K562 (cell line): ENCODE measurements at regions not wholly inside any gene's neighbourhood (a gene's known extent, or its start where the extent isn't known, plus 50 kb on each side); places are given as distances from the start of the nearest gene placed in this dataset.

Experiments used
- ATAC-seq: fragments of 200-7000 bp; cut with Tn5 transposase; 3 replicates; pipeline ENCODE4 v1.9.1; 2020; ENCODE audit warnings: moderate library complexity
- BruUV-seq: library from RNA; stranded (reverse); fragments of 400-500 nt; replicated peaks from 2 replicates; lab custom pipeline; 2021; lab: Mats Ljungman, UMichigan
- CTCF ChIA-PET: fragments of 300-600 bp; formaldehyde crosslinking; extraction: SDS; loops from one replicate; lab custom pipeline; 2021; ENCODE audit warnings: low intra/inter-chr PET ratio; lab: Yijun Ruan, JAX
- POLR2A ChIA-PET: fragments of 300-600, 350-650 bp; sonication (Branson Sonifier 250); formaldehyde crosslinking; extraction: SDS; loops from one replicate; lab custom pipeline; 2021; ENCODE audit warnings: antibody characterized with exemption, inconsistent platforms; lab: Yijun Ruan, JAX
- DNase-seq, 4 experiments: peaks; one replicate each; pipeline versions ENCODE4 v3.0.0 to v3.0.0-alpha.2; 2011 to 2018; ENCODE audit warnings: low spot score in 3 of 4, mixed read lengths in 3 of 4; ENCODE audit errors: extremely low read depth in 1 of 4
- FAIRE-seq: peaks from 2 replicates; lab custom pipeline; 2011; peaks lifted over from hg19 to GRCh38; lab: Jason Lieb, UNC
- H2AFZ ChIP-seq: 2 replicates; pipeline ENCODE4 v1.6.0; 2011; ENCODE audit warnings: low read depth, low read length, control low read depth, inconsistent platforms
- H3K27ac ChIP-seq: fragments of 200-600 bp; 3 replicates; pipeline ENCODE4 v1.8.0; 2011; ENCODE audit warnings: low read depth, mild to moderate bottlenecking, control low read depth, inconsistent platforms, low read length, moderate library complexity, mixed read lengths; ENCODE audit errors: extremely low read depth
- H3K27me3 ChIP-seq, 2 experiments: fragments of 300-600 bp in 1 of 2; 2 replicates in 1 of 2; 3 replicates in 1 of 2; pipeline versions ENCODE4 v1.6.0 to v1.8.0; 2011; ENCODE audit warnings: inconsistent platforms in 2 of 2, low read length in 2 of 2, mild to moderate bottlenecking in 1 of 2, mixed read lengths in 1 of 2, moderate library complexity in 1 of 2; ENCODE audit not compliant: control insufficient read depth in 2 of 2, insufficient read depth in 2 of 2
- H3K36me3 ChIP-seq: fragments of 300-600 bp; 3 replicates; pipeline ENCODE4 v1.8.0; 2011; ENCODE audit warnings: mild to moderate bottlenecking, low read length, inconsistent platforms; ENCODE audit not compliant: control insufficient read depth, insufficient read depth
- H3K4me1 ChIP-seq, 2 experiments: fragments of 200-600 bp in 1 of 2; replicated peaks in 1 of 2; 2 replicates in 1 of 2; 3 replicates in 1 of 2; pipeline versions ENCODE4 v1.5.1 to v1.8.0; 2011; ENCODE audit warnings: inconsistent platforms in 2 of 2, low read length in 2 of 2, mild to moderate bottlenecking in 1 of 2, mixed read lengths in 1 of 2, moderate library complexity in 1 of 2; ENCODE audit not compliant: control insufficient read depth in 2 of 2, insufficient read depth in 2 of 2
- H3K4me2 ChIP-seq: 2 replicates; pipeline ENCODE4 v1.6.1; 2011; ENCODE audit warnings: low read length, control low read depth, inconsistent platforms, mixed read lengths; ENCODE audit not compliant: insufficient read depth
- H3K4me3 ChIP-seq: fragments of 200-600 bp; sonication (generic), shearing (Covaris generic); 2 replicates; pipeline ENCODE4 v1.5.1; 2016; ENCODE audit warnings: control low read depth, inconsistent platforms
- H3K79me2 ChIP-seq: fragments of 200-600 bp; 3 replicates; pipeline ENCODE4 v1.8.0; 2011; ENCODE audit warnings: low read length, inconsistent platforms; ENCODE audit not compliant: control insufficient read depth, insufficient read depth
- H3K9ac ChIP-seq, 2 experiments: 2 replicates each; pipeline versions ENCODE4 v1.6.0 to v1.6.1; 2011; ENCODE audit warnings: low read depth in 2 of 2, low read length in 2 of 2, control low read depth in 1 of 2, inconsistent platforms in 1 of 2, mild to moderate bottlenecking in 1 of 2, mixed read lengths in 1 of 2; ENCODE audit not compliant: insufficient read depth in 1 of 2
- H3K9me1 ChIP-seq: one replicate; pipeline ENCODE4 v1.6.0; 2011; ENCODE audit warnings: inconsistent platforms, mild to moderate bottlenecking, low read length, moderate library complexity; ENCODE audit not compliant: control insufficient read depth, insufficient read depth
- H3K9me3 ChIP-seq: replicated peaks from 2 replicates; pipeline ENCODE4 v1.5.1; 2011; ENCODE audit warnings: low read depth, low read length, inconsistent platforms; ENCODE audit not compliant: control insufficient read depth, insufficient read depth
- H4K20me1 ChIP-seq: replicated peaks from 2 replicates; pipeline ENCODE4 v1.6.1; 2011; ENCODE audit warnings: low read length, inconsistent platforms, mixed read lengths; ENCODE audit not compliant: control insufficient read depth, insufficient read depth
- ARID3B ChIP-seq: fragments of 250-450 bp; sonication (Bioruptor Pico); IDR thresholded peaks from 2 replicates; pipeline ENCODE4 v1.4.0; 2020; ENCODE audit warnings: borderline replicate concordance
- BHLHE40 ChIP-seq: IDR thresholded peaks from 2 replicates; pipeline ENCODE4 v1.6.1; 2011; ENCODE audit warnings: low read length, improper control_type of control experiment
- CEBPG ChIP-seq, 3 experiments: fragments of 200-800 bp in 1 of 3; sonication (Bioruptor generic) in 1 of 3; sonication (generic) in 1 of 3; formaldehyde crosslinking in 1 of 3; IDR thresholded peaks in 2 of 3; conservative IDR thresholded peaks in 1 of 3; 2 replicates each; pipeline versions ENCODE4 v1.6.1 to v1.8.0; 2016 to 2022; ENCODE audit warnings: missing compliant biosample characterization in 2 of 3, missing genetic modification characterization in 2 of 3, mild to moderate bottlenecking in 1 of 3, missing genetic modification reagents in 1 of 3
- CHCHD3 ChIP-seq: fragments of 250-450 bp; sonication (Bioruptor Pico); IDR thresholded peaks from 2 replicates; pipeline ENCODE4 v2.1.2; 2022; ENCODE audit warnings: mild to moderate bottlenecking
- EGR1 ChIP-seq: fragments of 450-650 bp; conservative IDR thresholded peaks from 2 replicates; pipeline ENCODE4 v1.6.1; 2017; ENCODE audit warnings: mild to moderate bottlenecking
- FOXA1 ChIP-seq: fragments of 450-650 bp; IDR thresholded peaks from 2 replicates; pipeline ENCODE4 v1.6.1; 2016; ENCODE audit warnings: mild to moderate bottlenecking, borderline replicate concordance
- HCFC1 ChIP-seq: IDR thresholded peaks from 2 replicates; pipeline ENCODE4 v1.6.1; 2012; ENCODE audit warnings: low read depth, low read length, improper control_type of control experiment
- ILF3 ChIP-seq: fragments of 450-650 bp; IDR thresholded peaks from 2 replicates; pipeline ENCODE4 v1.6.1; 2018; ENCODE audit warnings: antibody characterized with exemption, mild to moderate bottlenecking, moderate library complexity, borderline replicate concordance
- KAT7 ChIP-seq: sonication (generic); formaldehyde crosslinking; IDR thresholded peaks from 2 replicates; pipeline ENCODE4 v1.8.0; 2022; ENCODE audit warnings: missing genetic modification reagents, mild to moderate bottlenecking, borderline replicate concordance
- L3MBTL2 ChIP-seq: fragments of 450-650 bp; IDR thresholded peaks from 2 replicates; pipeline ENCODE4 v1.6.1; 2016; ENCODE audit warnings: mild to moderate bottlenecking, moderate library complexity
- NEUROD1 ChIP-seq: fragments of 150-350 bp; IDR thresholded peaks from 2 replicates; pipeline ENCODE4 v1.6.1; 2014; ENCODE audit warnings: borderline replicate concordance, low read length, low read depth; ENCODE audit not compliant: partially characterized antibody
- NR2C2 ChIP-seq, 2 experiments: fragments of 200-800 bp in 1 of 2; sonication (Bioruptor generic) in 1 of 2; sonication (generic) in 1 of 2; formaldehyde crosslinking in 1 of 2; IDR thresholded peaks; 2 replicates each; pipeline versions ENCODE4 v1.6.1 to v1.8.0; 2016 to 2022; ENCODE audit warnings: mild to moderate bottlenecking in 1 of 2, missing compliant biosample characterization in 1 of 2, missing genetic modification characterization in 1 of 2, missing genetic modification reagents in 1 of 2
- OTX1 ChIP-seq: fragments of 450-650 bp; formaldehyde crosslinking; IDR thresholded peaks from 2 replicates; pipeline ENCODE4 v1.4.0; 2022; ENCODE audit warnings: mild to moderate bottlenecking
- POLR3G ChIP-seq: IDR thresholded peaks from 2 replicates; pipeline ENCODE4 v1.6.1; 2011; ENCODE audit not compliant: insufficient read length, insufficient replicate concordance; ENCODE audit errors: extremely low read depth
- RFX7 ChIP-seq: fragments of 250-450 bp; sonication (Bioruptor Pico); IDR thresholded peaks from 2 replicates; pipeline ENCODE4 v1.5.1; 2021; ENCODE audit warnings: mild to moderate bottlenecking
- SMAD3 ChIP-seq: fragments of 450-650 bp; formaldehyde crosslinking; conservative IDR thresholded peaks from 2 replicates; pipeline ENCODE4 v1.4.0; 2020; ENCODE audit warnings: mild to moderate bottlenecking
- SMARCE1 ChIP-seq: fragments of 450-650 bp; IDR thresholded peaks from 2 replicates; pipeline ENCODE4 v1.7.1; 2016; ENCODE audit warnings: mild to moderate bottlenecking
- YBX1 ChIP-seq: fragments of 450-650 bp; IDR thresholded peaks from 2 replicates; pipeline ENCODE4 v1.7.1; 2016; ENCODE audit warnings: mild to moderate bottlenecking
- WGBS: fragments of 100-300 bp; shearing (Covaris generic); methylation state at CpG from one replicate; pipeline ENCODE4 v1.1.6; 2016; ENCODE audit warnings: low coverage, mixed read lengths; ENCODE audit not compliant: insufficient coverage; ENCODE audit errors: missing lambda C conversion rate; 5-methylcytosine and 5-hydroxymethylcytosine counted together
- in situ Hi-C: fragments of 300-500 bp; cut with MboI; formaldehyde crosslinking; loops from 4 replicates; pipeline ENCODE4 v1.15.0; 2018; ENCODE audit warnings: inconsistent platforms, mixed read lengths
- intact Hi-C: fragments of 100-400 bp; cut with micrococcal nuclease; formaldehyde crosslinking; loops from 2 replicates; pipeline ENCODE4 v1.14.2; 2022

GRCh38 chr14:86673523-86673969, 1143.6 kb downstream of the FLRT2 start:
- H3K4me2 ChIP-seq: no peak overlapping the region
- intact Hi-C loops: no loop called here

GRCh38 chr14:86672080-86672479, 1142.1 kb downstream of the FLRT2 start:
- H3K9me1 ChIP-seq: no peaks in the 10 kb centered on the region
- H3K36me3 ChIP-seq: no peaks in the 10 kb centered on the region
- no peak overlapping the region for H3K4me3 ChIP-seq
- ChIA-PET CTCF (no interaction called here), POLR2A (no interaction called here)
- no peak overlapping the region for H3K27ac ChIP-seq
- ATAC-seq (no peak), DNase-seq (no peak), FAIRE-seq (no peak)
- no peaks in the 10 kb centered on the region for H3K4me1 ChIP-seq
- no peaks in the 10 kb centered on the region for H4K20me1 ChIP-seq
- TF ChIP-seq BHLHE40 (no peak), CEBPG (CRISPR knock-in tag; IDR thresholded peaks at IDR 0.05) (no peak), CEBPG (tag; conservative IDR thresholded peaks at IDR 0.05 in 1 of 2, IDR thresholded peaks at IDR 0.05 in 1 of 2) (no peak), FOXA1 (no peak), EGR1 (no peak), KAT7 (CRISPR knock-in tag) (no peak), NR2C2 (CRISPR knock-in tag; IDR thresholded peaks at IDR 0.05) (no peak), NR2C2 (tag; IDR thresholded peaks at IDR 0.05) (no peak), POLR3G (no peak), CHCHD3 (CRISPR knock-in tag) (no peak), NEUROD1 (no peak), ILF3 (no peak), ARID3B (CRISPR knock-in tag) (no peak), OTX1 (no peak), YBX1 (no peak), SMAD3 (CRISPR knock-in tag) (no peak), RFX7 (CRISPR knock-in tag) (no peak)
- no TSS peak for BruUV-seq
- intact Hi-C loops: no loop called here
- no peak overlapping the region for H3K4me2 ChIP-seq
- in situ Hi-C loops: no loop called here
- H3K9me3 ChIP-seq: no peaks in the 10 kb centered on the region
- H2AFZ ChIP-seq: no peak overlapping the region
- H3K9ac ChIP-seq: no peak overlapping the region
- WGBS: 0% methylated on average over 2 of the region's 2 CpGs
- H3K79me2 ChIP-seq: no peaks in the 10 kb centered on the region
- H3K27me3 ChIP-seq: no peaks in the 10 kb centered on the region

More at GRCh38 chr14:86673523-86673969, 1143.6 kb downstream of the FLRT2 start:
- no TSS peak for BruUV-seq
- Histone ChIP-seq H3K4me3 (no peak overlapping the region), H4K20me1 (no peaks in the 10 kb centered on the region), H2AFZ (no peak overlapping the region), H3K9me1 (no peaks in the 10 kb centered on the region), H3K36me3 (no peaks in the 10 kb centered on the region), H3K27ac (no peak overlapping the region), H3K4me1 (no peaks in the 10 kb centered on the region), H3K9me3 (no peaks in the 10 kb centered on the region), H3K27me3 (no peaks in the 10 kb centered on the region), H3K79me2 (no peaks in the 10 kb centered on the region), H3K9ac (no peak overlapping the region)
- TF ChIP-seq SMARCE1: no peak
- no peak for TF ChIP-seq HCFC1
- TF ChIP-seq L3MBTL2: no peak
- CTCF ChIA-PET: no interaction called here
- DNase-seq (no peak), FAIRE-seq (no peak), ATAC-seq (no peak)
- in situ Hi-C loops: no loop called here
- POLR2A ChIA-PET: no interaction called here
